Chondrocyte (in vitro differentiated cells): ENCODE measurements at regions not wholly inside any gene's neighbourhood (a gene's known extent, or its start where the extent isn't known, plus 50 kb on each side); places are given as distances from the start of the nearest gene placed in this dataset.
"Not testable (repeated sequence)": the region's sequence is repeated elsewhere in the genome, so short reads cannot be mapped to it uniquely, and the experiment has no call there.

Experiments used
- DNase-seq: peaks from one replicate; pipeline ENCODE4 v3.0.0; 2021; ENCODE audit warnings: mixed read lengths, low spot score
- H3K27ac Mint-ChIP-seq: one replicate; pipeline ENCODE4 v1.8.0; 2021; ENCODE audit warnings: mild to moderate bottlenecking, moderate library complexity, mixed read lengths; ENCODE audit not compliant: unreplicated experiment
- H3K27me3 Mint-ChIP-seq: 2 replicates; pipeline ENCODE4 v1.8.0; 2021; ENCODE audit warnings: low read depth, mixed read lengths
- H3K36me3 Mint-ChIP-seq: 2 replicates; pipeline ENCODE4 v1.8.0; 2021; ENCODE audit warnings: low read depth, mixed read lengths
- H3K4me1 Mint-ChIP-seq: 2 replicates; pipeline ENCODE4 v1.8.0; 2021; ENCODE audit warnings: low read depth, mild to moderate bottlenecking, mixed read lengths
- H3K4me3 Mint-ChIP-seq: one replicate; pipeline ENCODE4 v1.8.0; 2021; ENCODE audit warnings: mild to moderate bottlenecking, moderate library complexity, mixed read lengths; ENCODE audit not compliant: unreplicated experiment
- H3K9me3 Mint-ChIP-seq: 2 replicates; pipeline ENCODE4 v1.8.0; 2021; ENCODE audit warnings: low read depth, mixed read lengths
- CTCF ChIP-seq: fragments of 200-600 bp; sonication (generic); IDR thresholded peaks from 2 replicates; pipeline ENCODE4 v1.5.0; 2021; ENCODE audit warnings: antibody characterized with exemption, mild to moderate bottlenecking, moderate library complexity

- Mint-ChIP-seq H3K27ac (no peak overlapping the region), H3K9me3 (no peaks in the 10 kb centered on the region), H3K4me1 (peaks cover 6% of the 10 kb centered on the region), H3K36me3 (no peaks in the 10 kb centered on the region), H3K4me3 (no peak overlapping the region), H3K27me3 (no peaks in the 10 kb centered on the region)
- DNase-seq = no peak
- TF ChIP-seq CTCF = no peak
Measured at GRCh38 chr4:17012451-17012850, 114.0 kb upstream of the LDB2 start.

GRCh38 chr4:17010426-17011087, 112.1 kb upstream of the LDB2 start:
- H3K4me3 Mint-ChIP-seq = no peak overlapping the region
- no peak for DNase-seq
- peaks cover 18% of the 10 kb centered on the region for H3K4me1 Mint-ChIP-seq
- no peak overlapping the region for H3K27ac Mint-ChIP-seq
- H3K36me3 Mint-ChIP-seq = no peaks in the 10 kb centered on the region
- TF ChIP-seq CTCF = no peak
- no peaks in the 10 kb centered on the region for H3K9me3 Mint-ChIP-seq
- no peaks in the 10 kb centered on the region for H3K27me3 Mint-ChIP-seq

GRCh38 chr4:17009871-17010367, 111.5 kb upstream of the LDB2 start:
- peaks cover 18% of the 10 kb centered on the region for H3K4me1 Mint-ChIP-seq
- H3K27ac Mint-ChIP-seq = no peak overlapping the region

GRCh38 chr4:17008834-17009345, 110.4 kb upstream of the LDB2 start:
- Mint-ChIP-seq H3K27ac (no peak overlapping the region), H3K9me3 (no peaks in the 10 kb centered on the region), H3K36me3 (no peaks in the 10 kb centered on the region), H3K4me1 (peaks cover 18% of the 10 kb centered on the region), H3K4me3 (no peak overlapping the region), H3K27me3 (no peaks in the 10 kb centered on the region)
- TF ChIP-seq CTCF = no peak
- no peak for DNase-seq

More at GRCh38 chr4:17009871-17010367, 111.5 kb upstream of the LDB2 start:
- no peaks in the 10 kb centered on the region for H3K27me3 Mint-ChIP-seq
- H3K9me3 Mint-ChIP-seq = no peaks in the 10 kb centered on the region
- H3K4me3 Mint-ChIP-seq = no peak overlapping the region
- H3K36me3 Mint-ChIP-seq = no peaks in the 10 kb centered on the region
- TF ChIP-seq CTCF = no peak
- no peak for DNase-seq

- DNase-seq, H3K27me3 Mint-ChIP-seq, H3K9me3 Mint-ChIP-seq, H3K36me3 Mint-ChIP-seq, H3K27ac Mint-ChIP-seq, H3K4me3 Mint-ChIP-seq: not testable (repeated sequence)
- peaks cover 12% of the 10 kb centered on the region for H3K4me1 Mint-ChIP-seq
Measured at GRCh38 chr4:17003606-17004392, 105.4 kb upstream of the LDB2 start.
